HFFc6 (cell line): ENCODE measurements at regions not wholly inside any gene's neighbourhood (a gene's known extent, or its start where the extent isn't known, plus 50 kb on each side); places are given as distances from the start of the nearest gene placed in this dataset.
"Not testable (repeated sequence)": the region's sequence is repeated elsewhere in the genome, so short reads cannot be mapped to it uniquely, and the experiment has no call there.

Experiments used
- DNase-seq: peaks from one replicate; pipeline ENCODE4 v3.0.0-alpha.2; 2018
- H3K27ac Mint-ChIP-seq: 2 replicates; pipeline ENCODE4 v1.8.0; 2020; ENCODE audit warnings: mild to moderate bottlenecking, mixed read lengths
- H3K27me3 Mint-ChIP-seq: 2 replicates; pipeline ENCODE4 v1.8.0; 2021; ENCODE audit warnings: mild to moderate bottlenecking, moderate library complexity, mixed read lengths; ENCODE audit not compliant: insufficient read depth
- H3K36me3 Mint-ChIP-seq: 2 replicates; pipeline ENCODE4 v1.8.0; 2021; ENCODE audit warnings: low read depth, mixed read lengths
- H3K4me1 Mint-ChIP-seq: 2 replicates; pipeline ENCODE4 v1.8.0; 2020; ENCODE audit warnings: low read depth, mixed read lengths
- H3K4me3 Mint-ChIP-seq: 2 replicates; pipeline ENCODE4 v1.8.0; 2020; ENCODE audit warnings: mild to moderate bottlenecking, moderate library complexity, mixed read lengths
- H3K9me3 Mint-ChIP-seq: 2 replicates; pipeline ENCODE4 v1.8.0; 2020; ENCODE audit warnings: mild to moderate bottlenecking, mixed read lengths
- CTCF ChIP-seq: fragments of 200-600 bp; sonication (generic); IDR thresholded peaks from 2 replicates; pipeline ENCODE4 v1.5.0; 2021; ENCODE audit warnings: antibody characterized with exemption, mild to moderate bottlenecking

GRCh38 chr5:110879675-110880074, 140.9 kb downstream of the SLC25A46 start:
- no peak for DNase-seq
- no peaks in the 10 kb centered on the region for H3K36me3 Mint-ChIP-seq
- peaks cover 13% of the 10 kb centered on the region; the same call in 1 of the 2 replicates for H3K4me1 Mint-ChIP-seq
- peaks cover 8% of the 10 kb centered on the region; the same call in 1 of the 2 replicates for H3K9me3 Mint-ChIP-seq
- H3K27me3 Mint-ChIP-seq = no peaks in the 10 kb centered on the region
- no peak overlapping the region for H3K27ac Mint-ChIP-seq
- TF ChIP-seq CTCF = no peak
- H3K4me3 Mint-ChIP-seq = no peak overlapping the region

GRCh38 chr5:110880413-110880812, 141.6 kb downstream of the SLC25A46 start:
- Mint-ChIP-seq H3K36me3 (no peaks in the 10 kb centered on the region), H3K27me3 (no peaks in the 10 kb centered on the region), H3K4me3 (no peak overlapping the region), H3K9me3 (peaks cover 8% of the 10 kb centered on the region; the same call in 1 of the 2 replicates), H3K4me1 (peaks cover 13% of the 10 kb centered on the region; the same call in 1 of the 2 replicates), H3K27ac (no peak overlapping the region)
- TF ChIP-seq CTCF = no peak
- DNase-seq = peak; percentile 90

GRCh38 chr5:110884005-110884404, 145.2 kb downstream of the SLC25A46 start:
- no peak overlapping the region for H3K4me3 Mint-ChIP-seq
- peaks cover 13% of the 10 kb centered on the region; the same call in 1 of the 2 replicates for H3K4me1 Mint-ChIP-seq
- H3K9me3 Mint-ChIP-seq = peaks cover 8% of the 10 kb centered on the region; the same call in 1 of the 2 replicates
- H3K36me3 Mint-ChIP-seq = no peaks in the 10 kb centered on the region
- no peak overlapping the region for H3K27ac Mint-ChIP-seq
- no peak for TF ChIP-seq CTCF
- H3K27me3 Mint-ChIP-seq = peaks cover 2% of the 10 kb centered on the region; the same call in 1 of the 2 replicates
- no peak for DNase-seq

- H3K4me1 Mint-ChIP-seq, H3K36me3 Mint-ChIP-seq, H3K27me3 Mint-ChIP-seq, H3K4me3 Mint-ChIP-seq, DNase-seq, H3K27ac Mint-ChIP-seq: not testable (repeated sequence)
- H3K9me3 Mint-ChIP-seq = peaks cover 20% of the 10 kb centered on the region
These were observed 148.4 kb downstream of the SLC25A46 start for GRCh38 chr5:110887170-110887569.

GRCh38 chr5:110893854-110894483, 155.2 kb downstream of the SLC25A46 start:
- H3K36me3 Mint-ChIP-seq, H3K4me3 Mint-ChIP-seq, H3K4me1 Mint-ChIP-seq, H3K27ac Mint-ChIP-seq, DNase-seq, H3K27me3 Mint-ChIP-seq: not testable (repeated sequence)
- H3K9me3 Mint-ChIP-seq = peaks cover 12% of the 10 kb centered on the region

- no peak for TF ChIP-seq CTCF
- no peak for DNase-seq
- H3K9me3 Mint-ChIP-seq = peaks cover 12% of the 10 kb centered on the region
- no peak overlapping the region for H3K4me3 Mint-ChIP-seq
- H3K27me3 Mint-ChIP-seq = peaks cover 7% of the 10 kb centered on the region
- no peak overlapping the region for H3K27ac Mint-ChIP-seq
- H3K36me3 Mint-ChIP-seq = peaks cover 5% of the 10 kb centered on the region; the same call in 1 of the 2 replicates
- peaks cover 15% of the 10 kb centered on the region for H3K4me1 Mint-ChIP-seq
These were observed 156.0 kb downstream of the SLC25A46 start for GRCh38 chr5:110894805-110895204.
